HG03066 (cell line): ENCODE measurements at regions not wholly inside any gene's neighbourhood (a gene's known extent, or its start where the extent isn't known, plus 50 kb on each side); places are given as distances from the start of the nearest gene placed in this dataset.
"Not testable (repeated sequence)": the region's sequence is repeated elsewhere in the genome, so short reads cannot be mapped to it uniquely, and the experiment has no call there.

Experiments used
- ATAC-seq: cut with Tn5 transposase; IDR thresholded peaks from one replicate; pipeline ENCODE4 v1.9.1; 2021; ENCODE audit warnings: low read depth; ENCODE audit not compliant: unreplicated experiment

GRCh38 chr2:122034777-122035176, 279.3 kb downstream of the TSN start:
- ATAC-seq: no peak

DNA sequence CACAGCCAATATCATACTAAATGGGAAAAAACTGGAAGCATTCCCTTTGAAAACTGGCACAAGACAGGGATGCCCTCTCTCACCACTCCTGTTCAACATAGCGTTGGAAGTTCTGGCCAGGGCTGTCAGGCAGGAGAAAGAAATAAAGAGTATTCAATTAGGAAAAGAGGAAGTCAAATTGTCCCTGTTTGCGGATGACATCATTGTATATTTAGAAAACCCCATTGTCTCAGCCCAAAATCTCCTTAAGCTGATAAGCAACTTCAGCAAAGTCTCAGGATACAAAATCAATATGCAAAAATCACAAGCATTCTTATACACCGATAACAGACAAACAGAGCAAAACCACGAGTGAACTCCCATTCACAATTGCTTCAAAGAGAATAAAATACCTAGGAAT, 283.4 kb downstream of the TSN start:
- not testable (repeated sequence) for ATAC-seq

- ATAC-seq: no peak
Measured at GRCh38 chr2:122041455-122041854, 286.0 kb downstream of the TSN start.

DNA sequence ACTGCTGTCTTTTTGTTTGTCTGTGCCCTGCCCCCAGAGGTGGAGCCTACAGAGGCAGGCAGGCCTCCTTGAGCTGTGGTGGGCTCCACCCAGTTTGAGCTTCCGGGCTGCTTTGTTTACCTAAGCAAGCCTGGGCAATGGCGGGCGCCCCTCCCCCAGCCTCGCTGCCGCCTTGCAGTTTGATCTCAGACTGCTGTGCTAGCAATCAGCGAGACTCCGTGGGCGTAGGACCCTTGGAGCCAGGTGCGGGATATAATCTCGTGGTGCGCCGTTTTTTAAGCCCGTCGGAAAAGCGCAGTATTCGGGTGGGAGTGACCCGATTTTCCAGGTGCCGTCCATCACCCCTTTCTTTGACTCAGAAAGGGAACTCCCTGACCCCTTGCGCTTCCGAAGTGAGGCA, 296.2 kb downstream of the TSN start:
- ATAC-seq: not testable (repeated sequence)

DNA sequence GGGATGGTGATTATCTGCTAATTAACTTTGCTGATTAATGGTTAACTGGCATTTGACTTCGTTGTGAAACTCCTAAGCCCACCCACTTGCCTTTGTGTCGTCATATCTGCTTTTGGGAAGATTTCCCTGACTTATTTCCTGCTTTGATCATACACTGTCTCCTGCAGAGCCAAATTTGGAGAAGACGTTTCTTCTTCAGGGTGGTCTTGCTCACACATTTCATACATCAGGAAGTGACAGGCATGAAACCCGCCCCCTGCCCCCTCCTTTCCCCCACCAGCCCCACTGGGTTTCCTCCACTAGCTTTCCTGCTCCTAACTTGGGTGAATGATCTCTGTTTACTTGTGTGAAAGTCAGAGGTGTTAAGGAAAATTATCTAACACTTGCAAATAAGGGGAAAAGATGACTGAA, 300.1 kb downstream of the TSN start:
- ATAC-seq: no peak

DNA sequence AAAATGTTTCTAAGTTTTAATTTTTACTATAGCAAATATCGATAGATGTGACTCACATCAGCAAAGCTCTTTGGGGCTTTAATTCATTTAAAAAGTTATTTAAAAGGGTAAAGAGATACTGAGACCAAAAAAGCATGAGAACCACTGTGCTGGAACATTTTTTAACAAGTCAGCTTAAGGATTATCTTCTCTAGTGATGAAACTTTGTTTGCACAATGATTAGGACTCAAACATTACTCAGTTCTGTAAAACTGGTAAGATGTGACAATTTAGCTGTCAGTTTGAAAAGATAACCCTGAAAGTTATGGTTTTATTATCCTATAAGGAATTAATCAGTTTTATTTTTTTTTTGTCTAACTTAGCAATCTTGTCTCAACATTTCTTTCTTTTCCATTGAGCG, 301.4 kb downstream of the TSN start:
- ATAC-seq: no peak

- no peak for ATAC-seq
Measured at GRCh38 chr2:122061206-122061605, 305.8 kb downstream of the TSN start.

- no peak for ATAC-seq
Measured at GRCh38 chr2:122061831-122062230, 306.4 kb downstream of the TSN start.

DNA sequence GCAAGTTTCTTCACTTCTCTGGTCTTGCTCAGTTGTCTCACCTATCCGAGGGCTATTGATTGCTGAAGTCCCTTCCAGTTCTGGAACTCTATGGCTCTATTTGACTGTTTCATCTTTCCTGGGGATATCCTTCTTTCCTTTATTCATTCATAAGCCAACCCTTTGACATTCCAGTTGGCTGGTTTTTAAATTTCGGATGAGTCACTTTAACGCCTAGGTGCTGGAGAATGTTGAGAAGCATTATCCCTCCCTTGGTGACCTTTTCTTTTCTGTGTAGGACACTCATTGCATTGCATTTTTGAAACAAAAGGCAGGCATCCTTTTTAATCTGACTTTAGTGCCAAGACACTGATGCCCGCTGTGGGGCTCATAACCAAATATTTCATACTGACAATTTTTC, 307.1 kb downstream of the TSN start:
- no peak for ATAC-seq

DNA sequence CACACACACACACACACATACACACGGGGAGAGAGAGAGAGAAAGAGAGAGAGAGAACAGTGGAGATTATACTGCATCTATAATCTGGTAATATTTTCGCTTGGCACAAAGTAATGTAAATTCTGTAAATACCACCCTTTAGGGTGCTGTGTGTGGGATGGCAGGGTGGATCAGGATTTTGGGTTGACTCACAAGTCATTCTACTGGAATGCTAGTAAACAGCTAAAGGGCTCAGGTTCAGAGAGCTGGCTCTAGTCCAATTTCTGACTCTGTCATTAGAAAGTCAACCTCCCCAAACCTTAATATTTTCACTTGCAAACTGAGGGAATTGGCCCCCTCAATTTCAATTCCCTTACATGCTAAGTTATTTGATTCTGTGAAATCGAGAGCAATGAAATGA, 308.3 kb downstream of the TSN start:
- ATAC-seq: no peak

GRCh38 chr2:122070241-122070731, 314.8 kb downstream of the TSN start:
- no peak for ATAC-seq

DNA sequence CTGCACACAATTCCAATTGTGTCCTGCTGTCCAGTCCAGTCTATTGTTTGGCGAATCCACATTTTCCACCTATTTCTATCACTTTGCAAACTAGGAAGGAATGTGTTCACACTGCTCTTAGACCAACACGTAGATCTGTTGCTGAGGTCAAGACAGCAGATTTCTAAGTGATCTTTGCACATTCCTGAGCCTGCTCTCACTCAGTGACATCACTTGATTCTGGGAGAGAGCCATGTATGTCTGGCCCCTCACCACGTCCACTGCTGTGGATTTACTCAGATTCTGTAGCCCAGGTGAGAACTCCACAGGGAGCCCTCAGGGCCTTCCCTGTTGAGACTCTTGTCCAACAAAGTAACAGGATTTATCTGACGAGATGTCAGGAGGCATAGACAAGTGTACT, 317.2 kb downstream of the TSN start:
- no peak for ATAC-seq

DNA sequence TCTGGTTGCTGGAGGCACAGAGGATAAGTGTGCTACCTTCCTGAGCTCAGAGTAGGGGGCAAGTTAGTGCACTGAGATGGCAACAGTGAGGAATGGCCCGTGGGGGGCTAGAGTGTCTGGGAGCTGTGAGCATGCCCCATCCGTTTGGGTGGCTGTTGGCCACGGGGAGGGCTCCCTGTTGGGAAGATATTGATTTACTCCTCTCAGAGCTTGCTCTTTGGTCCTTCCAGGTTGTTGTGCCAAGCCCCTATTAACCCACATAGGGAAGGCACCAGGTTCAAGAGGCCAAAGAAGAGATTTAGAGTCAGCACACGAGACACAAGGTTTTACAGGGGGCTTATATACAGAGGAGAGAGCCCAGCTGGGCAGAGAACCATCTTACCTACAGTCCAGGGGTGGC, 318.8 kb downstream of the TSN start:
- no peak for ATAC-seq

- ATAC-seq: no peak
Measured at GRCh38 chr2:122075381-122075780, 319.9 kb downstream of the TSN start.

GRCh38 chr2:122077114-122077513, 321.7 kb downstream of the TSN start:
- no peak for ATAC-seq

GRCh38 chr2:122077771-122078170, 322.3 kb downstream of the TSN start:
- ATAC-seq: no peak

- ATAC-seq: no peak
Measured at GRCh38 chr2:122078451-122078850, 323.0 kb downstream of the TSN start.

- no peak for ATAC-seq
Measured at GRCh38 chr2:122079844-122080243, 324.4 kb downstream of the TSN start.

- no peak for ATAC-seq
Measured at GRCh38 chr2:122080316-122080715, 324.9 kb downstream of the TSN start.

- no peak for ATAC-seq
Measured at GRCh38 chr2:122080871-122081270, 325.4 kb downstream of the TSN start.

DNA sequence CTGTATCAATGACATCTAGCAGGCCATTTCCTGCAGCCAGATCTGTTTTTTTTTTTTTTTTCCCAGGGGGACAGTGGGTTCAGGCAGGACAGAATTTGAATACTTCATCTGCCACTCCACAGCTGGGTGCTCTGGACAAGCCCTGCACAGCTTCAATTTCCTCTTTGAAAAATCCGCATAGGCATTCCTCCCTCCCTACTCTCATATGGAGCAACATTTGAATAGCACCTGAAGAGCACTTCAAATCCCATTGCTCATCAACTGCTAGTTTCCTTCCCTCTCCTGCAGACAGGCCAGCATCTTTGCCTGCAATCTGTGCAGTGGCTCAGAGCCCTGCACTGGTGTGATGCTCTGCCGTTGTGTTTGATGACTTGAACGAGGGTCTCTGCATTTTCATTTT, 326.3 kb downstream of the TSN start:
- ATAC-seq: no peak

DNA sequence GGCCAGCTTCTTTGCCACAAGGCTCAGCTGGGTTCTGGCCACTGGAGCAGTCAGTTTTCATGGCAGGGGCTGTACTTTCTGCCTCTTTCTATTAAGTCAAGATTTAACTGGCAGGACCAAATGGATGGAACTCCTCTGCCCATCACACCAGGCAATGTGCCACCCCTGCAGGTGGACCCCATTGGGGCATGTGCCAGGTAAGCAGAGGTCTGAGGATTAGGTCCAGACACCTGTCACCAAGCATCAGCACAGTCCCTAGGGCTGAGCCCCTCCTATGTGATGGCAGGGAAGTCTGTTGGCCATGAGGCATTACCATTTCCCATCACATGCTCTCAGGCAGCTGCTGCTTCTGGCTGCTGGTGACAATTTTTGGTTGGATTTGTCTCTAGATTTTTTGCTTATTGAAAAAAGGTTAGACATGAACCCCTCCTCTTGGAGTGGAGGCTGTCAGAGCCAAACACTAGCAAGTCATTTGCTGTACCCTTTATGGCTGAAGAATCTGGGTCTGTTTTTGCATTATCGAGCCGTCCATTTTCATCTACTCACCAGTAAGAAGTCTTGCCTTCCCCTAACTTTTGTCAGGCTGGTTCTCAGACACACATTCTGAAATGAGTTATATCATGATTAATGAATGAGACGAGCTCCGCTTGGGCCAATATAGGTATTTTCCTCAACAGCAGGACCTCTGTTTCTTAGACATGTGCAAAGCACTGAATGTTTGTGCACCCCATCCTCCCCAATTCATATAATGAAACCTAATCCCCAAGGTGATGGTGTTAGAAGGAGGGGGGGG, 328.0 kb downstream of the TSN start:
- no peak for ATAC-seq

- ATAC-seq: not testable (repeated sequence)
Measured at GRCh38 chr2:122085672-122086071, 330.2 kb downstream of the TSN start.
